Peyer's patch (tissue), 4 donors: ENCODE measurements at regions not wholly inside any gene's neighbourhood (a gene's known extent, or its start where the extent isn't known, plus 50 kb on each side); places are given as distances from the start of the nearest gene placed in this dataset.

Source experiments
- POLR2A ChIP-seq, 2 donors: fragments of 450-650 bp; IDR thresholded peaks; one replicate each; pipeline ENCODE4 v1.5.1; 2017; ENCODE audit warnings: antibody characterized with exemption in 2 of 2, mild to moderate bottlenecking in 2 of 2, moderate library complexity in 2 of 2
- TF ChIP-seq, protein P1 (sequence below), 6 experiments: fragments of 450-650 bp in 4 of 6; fragments of 200-600 bp in 2 of 6; sonication (generic) in 1 of 6; IDR thresholded peaks; one replicate each; pipeline ENCODE4 v1.5.1; 2017 to 2019; ENCODE audit warnings: antibody characterized with exemption in 6 of 6, mild to moderate bottlenecking in 3 of 6, moderate library complexity in 1 of 6

DNA sequence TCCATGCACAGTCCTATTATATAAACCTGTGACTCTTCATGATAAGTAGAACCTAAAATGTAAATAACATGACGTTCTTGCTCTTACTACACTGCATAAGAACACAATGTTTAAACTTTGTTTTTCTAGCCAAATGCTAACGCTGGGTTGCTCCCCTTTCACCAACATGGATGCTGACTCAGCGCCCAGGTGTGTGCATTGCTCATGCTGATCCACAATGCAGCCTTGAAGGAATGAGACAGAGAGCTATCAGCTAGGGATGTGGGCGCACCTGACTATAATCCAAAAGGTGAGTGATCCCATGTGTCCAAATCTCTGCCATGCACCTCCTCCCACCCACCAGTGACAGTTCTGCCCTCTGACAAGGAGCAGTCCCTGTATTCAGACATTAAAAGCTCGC lies 235.0 kb downstream of the IRS1 start:
- TF ChIP-seq, protein P1, sequence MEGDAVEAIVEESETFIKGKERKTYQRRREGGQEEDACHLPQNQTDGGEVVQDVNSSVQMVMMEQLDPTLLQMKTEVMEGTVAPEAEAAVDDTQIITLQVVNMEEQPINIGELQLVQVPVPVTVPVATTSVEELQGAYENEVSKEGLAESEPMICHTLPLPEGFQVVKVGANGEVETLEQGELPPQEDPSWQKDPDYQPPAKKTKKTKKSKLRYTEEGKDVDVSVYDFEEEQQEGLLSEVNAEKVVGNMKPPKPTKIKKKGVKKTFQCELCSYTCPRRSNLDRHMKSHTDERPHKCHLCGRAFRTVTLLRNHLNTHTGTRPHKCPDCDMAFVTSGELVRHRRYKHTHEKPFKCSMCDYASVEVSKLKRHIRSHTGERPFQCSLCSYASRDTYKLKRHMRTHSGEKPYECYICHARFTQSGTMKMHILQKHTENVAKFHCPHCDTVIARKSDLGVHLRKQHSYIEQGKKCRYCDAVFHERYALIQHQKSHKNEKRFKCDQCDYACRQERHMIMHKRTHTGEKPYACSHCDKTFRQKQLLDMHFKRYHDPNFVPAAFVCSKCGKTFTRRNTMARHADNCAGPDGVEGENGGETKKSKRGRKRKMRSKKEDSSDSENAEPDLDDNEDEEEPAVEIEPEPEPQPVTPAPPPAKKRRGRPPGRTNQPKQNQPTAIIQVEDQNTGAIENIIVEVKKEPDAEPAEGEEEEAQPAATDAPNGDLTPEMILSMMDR (IDR thresholded peaks at IDR 0.05), result no peak
- no peak for TF ChIP-seq POLR2A (IDR thresholded peaks at IDR 0.05)
